GM20000 (cell line): ENCODE measurements at regions not wholly inside any gene's neighbourhood (a gene's known extent, or its start where the extent isn't known, plus 50 kb on each side); places are given as distances from the start of the nearest gene placed in this dataset.

Source experiments
- DNase-seq: peaks from one replicate; pipeline ENCODE4 v3.0.0; 2012; ENCODE audit warnings: low spot score
- CTCF ChIP-seq: IDR thresholded peaks from 2 replicates; pipeline ENCODE4 v1.5.1; 2012; ENCODE audit warnings: mild to moderate bottlenecking, control low read depth; ENCODE audit errors: extremely low read depth, missing control alignments

- DNase-seq, result no peak
- TF ChIP-seq CTCF, result no peak
These were observed 232.9 kb upstream of the PHF14 start for GRCh38 chr7:10740805-10741204.

GRCh38 chr7:10756981-10757380 lies 216.7 kb upstream of the PHF14 start:
- no peak for TF ChIP-seq CTCF
- DNase-seq, result no peak

DNA sequence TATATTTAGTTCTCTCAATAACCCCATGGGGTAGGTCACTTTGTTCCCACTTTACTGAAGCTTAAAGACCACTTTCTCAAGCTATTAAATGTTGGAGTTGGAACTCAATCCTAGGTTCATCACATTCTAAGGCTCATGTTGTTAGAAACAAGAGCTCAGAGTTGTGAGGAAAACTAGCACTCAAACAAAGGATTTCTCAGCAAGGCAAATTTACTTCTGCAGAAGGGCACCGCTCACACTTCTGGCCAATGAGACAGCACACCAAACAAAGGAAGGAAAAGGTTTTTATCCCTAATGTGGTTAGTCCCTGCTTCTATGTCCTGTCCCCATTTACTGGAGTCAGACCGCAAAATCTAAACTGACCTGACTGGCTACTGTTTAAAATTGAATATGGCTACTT lies 214.6 kb upstream of the PHF14 start:
- no peak for DNase-seq
- no peak for TF ChIP-seq CTCF

DNA sequence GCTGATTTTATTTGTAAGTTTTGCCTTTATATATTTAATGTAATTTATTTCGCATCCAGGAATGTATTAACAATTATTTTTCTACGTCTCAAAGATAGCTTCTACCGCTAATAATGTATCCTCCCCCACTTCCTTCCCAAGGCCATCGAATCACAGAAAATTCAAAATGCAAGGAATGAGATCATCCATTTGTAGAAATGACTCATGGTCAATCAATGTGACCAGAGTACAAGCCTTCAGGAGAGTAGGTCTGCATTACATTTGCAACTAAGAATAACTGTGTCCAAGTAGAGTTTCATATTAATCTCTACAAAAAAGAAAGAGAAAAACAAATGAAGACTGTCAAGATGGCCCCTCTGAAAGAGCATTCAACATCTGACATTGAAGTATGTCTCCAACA lies 205.9 kb upstream of the PHF14 start:
- DNase-seq, result no peak
- TF ChIP-seq CTCF, result no peak

- DNase-seq, result no peak
- no peak for TF ChIP-seq CTCF
These were observed 203.5 kb upstream of the PHF14 start for GRCh38 chr7:10770176-10770575.

DNA sequence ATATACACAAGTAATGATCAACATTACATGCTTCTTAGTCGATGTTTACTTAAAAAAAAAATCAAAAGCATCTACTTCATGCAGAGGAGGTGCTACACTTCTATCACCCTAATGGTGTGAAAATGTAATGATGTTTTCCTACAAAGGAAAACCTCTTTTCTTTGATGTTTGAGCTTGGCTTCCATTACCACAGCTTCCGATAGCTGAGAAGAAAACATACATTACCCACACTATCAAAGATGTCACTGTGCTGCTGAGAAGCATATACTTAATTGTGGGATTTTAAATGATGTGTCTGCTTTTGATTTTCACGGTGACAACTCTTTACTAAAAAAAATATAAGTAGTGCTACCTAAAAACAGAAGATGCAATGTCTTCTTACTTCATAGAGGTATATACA lies 200.2 kb upstream of the PHF14 start:
- no peak for DNase-seq
- TF ChIP-seq CTCF, result no peak

DNA sequence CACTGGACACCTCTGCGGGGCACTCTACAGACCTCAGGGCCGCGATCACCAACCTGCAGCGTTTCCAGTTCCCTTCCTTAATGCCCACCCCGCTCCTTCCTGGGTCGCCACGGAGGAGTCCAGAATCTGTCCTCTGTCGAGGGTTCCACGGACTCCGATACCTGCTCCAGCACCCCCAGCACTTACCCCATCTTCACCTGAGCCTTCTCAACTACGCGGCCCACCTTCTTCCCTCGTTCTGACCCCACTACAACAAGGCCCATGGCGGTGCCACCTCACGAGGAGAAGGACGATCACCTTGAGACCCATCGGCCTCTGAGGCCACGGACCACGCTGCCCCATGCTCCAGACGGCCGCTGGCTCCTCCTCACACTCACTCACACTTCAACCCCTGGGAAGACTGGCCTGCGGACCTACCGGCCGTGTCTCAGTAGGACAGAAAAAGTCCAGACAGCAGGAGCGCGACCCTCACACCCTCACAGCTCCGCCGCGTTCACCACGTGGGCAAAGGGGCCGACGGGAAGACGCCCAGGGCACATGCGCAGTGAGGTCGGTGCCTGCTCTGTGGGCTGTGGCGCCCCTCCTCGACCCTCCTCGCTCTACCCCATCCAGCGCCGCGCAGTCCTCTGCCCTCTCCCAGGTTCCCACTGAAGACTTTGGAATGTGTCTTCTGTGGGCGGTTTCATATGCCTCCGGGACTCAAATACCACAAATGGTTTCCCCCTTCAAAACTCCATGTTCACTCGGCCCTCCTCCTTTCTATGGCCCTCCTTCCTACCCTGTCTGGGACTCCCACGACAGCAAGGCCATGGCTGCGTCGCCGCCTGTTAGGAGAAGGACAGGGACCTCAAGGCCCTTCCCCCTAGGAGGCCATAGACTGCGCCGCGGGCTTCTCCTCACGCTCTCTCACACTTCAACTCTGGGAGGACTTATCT lies 193.9 kb upstream of the PHF14 start:
- no peak for TF ChIP-seq CTCF
- no peak for DNase-seq
